Fibroblast of mammary gland (primary cell): ENCODE measurements at regions not wholly inside any gene's neighbourhood (a gene's known extent, or its start where the extent isn't known, plus 50 kb on each side); places are given as distances from the start of the nearest gene placed in this dataset.

Experiments
- DNase-seq: peaks from one replicate; pipeline ENCODE4 v3.0.0-alpha.2; 2010; ENCODE audit warnings: low read depth
- H3K4me3 ChIP-seq: 2 replicates; pipeline ENCODE4 v1.5.1; 2011; ENCODE audit warnings: low read depth, mild to moderate bottlenecking, low read length, moderate library complexity; ENCODE audit not compliant: control insufficient read depth
- CTCF ChIP-seq: conservative IDR thresholded peaks from 2 replicates; pipeline ENCODE4 v1.5.1; 2011; ENCODE audit warnings: low read depth, low read length, inconsistent platforms; ENCODE audit not compliant: control insufficient read depth, insufficient read depth

GRCh38 chr5:30596495-30597064 lies 596.9 kb upstream of the CDH6 start:
- no peak overlapping the region for H3K4me3 ChIP-seq
- no peak for DNase-seq
- TF ChIP-seq CTCF: no peak

GRCh38 chr5:30594331-30594730 lies 599.2 kb upstream of the CDH6 start:
- no peak for TF ChIP-seq CTCF
- DNase-seq: no peak
- H3K4me3 ChIP-seq: no peak overlapping the region

- no peak for DNase-seq
- TF ChIP-seq CTCF: no peak
- no peak overlapping the region for H3K4me3 ChIP-seq
These were observed 600.7 kb upstream of the CDH6 start for GRCh38 chr5:30592833-30593232.

- TF ChIP-seq CTCF: no peak
- no peak for DNase-seq
- H3K4me3 ChIP-seq: no peak overlapping the region
These were observed 612.1 kb upstream of the CDH6 start for GRCh38 chr5:30581198-30581935.

GRCh38 chr5:30574761-30575160 lies 618.7 kb upstream of the CDH6 start:
- no peak overlapping the region for H3K4me3 ChIP-seq
- no peak for DNase-seq
- TF ChIP-seq CTCF: no peak

GRCh38 chr5:30572279-30572678 lies 621.2 kb upstream of the CDH6 start:
- no peak for TF ChIP-seq CTCF
- no peak for DNase-seq
- H3K4me3 ChIP-seq: no peak overlapping the region

- H3K4me3 ChIP-seq: no peak overlapping the region
- TF ChIP-seq CTCF: no peak
- DNase-seq: no peak
These were observed 631.7 kb upstream of the CDH6 start for GRCh38 chr5:30561771-30562170.
